AG04450 (cell line): ENCODE measurements at regions not wholly inside any gene's neighbourhood (a gene's known extent, or its start where the extent isn't known, plus 50 kb on each side); places are given as distances from the start of the nearest gene placed in this dataset.

Source experiments
- CTCF ChIA-PET: fragments of 300-600, 350-600 bp; formaldehyde crosslinking; extraction: SDS; loops from one replicate; lab custom pipeline; 2022; ENCODE audit warnings: antibody characterized with exemption, inconsistent platforms; lab: Charles Lee
- POLR2A ChIA-PET: fragments of 350-600 bp; formaldehyde crosslinking; extraction: SDS; loops from one replicate; lab custom pipeline; 2021; ENCODE audit warnings: antibody characterized with exemption, inconsistent platforms; lab: Yijun Ruan, JAX
- DNase-seq: peaks from one replicate; pipeline ENCODE4 v3.0.0-alpha.2; 2011; ENCODE audit warnings: low read depth, low spot score
- H3K27ac ChIP-seq: one replicate; pipeline ENCODE4 v1.5.1; 2012; ENCODE audit warnings: low read depth, low read length, control low read depth
- H3K27me3 ChIP-seq: one replicate; pipeline ENCODE4 v1.6.0; 2012; ENCODE audit warnings: low read length; ENCODE audit not compliant: control insufficient read depth, insufficient read depth
- H3K4me3 ChIP-seq: 2 replicates; pipeline ENCODE4 v1.5.1; 2011; ENCODE audit warnings: mild to moderate bottlenecking, low read depth, low read length, control low read depth
- H3K9me3 ChIP-seq: 2 replicates; pipeline ENCODE4 v1.5.1; 2012; ENCODE audit warnings: low read length; ENCODE audit not compliant: control insufficient read depth, insufficient read depth
- CTCF ChIP-seq: IDR thresholded peaks from 2 replicates; pipeline ENCODE4 v1.5.1; 2011; ENCODE audit warnings: low read depth, low read length, control low read depth, inconsistent platforms

GRCh38 chr20:12870588-12870987 is 138.2 kb upstream of the SPTLC3 start:
- no peak for TF ChIP-seq CTCF
- POLR2A ChIA-PET: no interaction called here
- Histone ChIP-seq H3K4me3 (no peak overlapping the region), H3K27ac (no peak overlapping the region), H3K9me3 (no peaks in the 10 kb centered on the region), H3K27me3 (no peaks in the 10 kb centered on the region)
- CTCF ChIA-PET: no interaction called here
- no peak for DNase-seq

GRCh38 chr20:12874933-12875332 is 133.8 kb upstream of the SPTLC3 start:
- no peak overlapping the region for H3K4me3 ChIP-seq
- CTCF ChIA-PET: no interaction called here
- H3K27me3 ChIP-seq: no peaks in the 10 kb centered on the region
- H3K9me3 ChIP-seq: no peaks in the 10 kb centered on the region
- H3K27ac ChIP-seq: no peak overlapping the region
- no peak for TF ChIP-seq CTCF
- POLR2A ChIA-PET: no interaction called here
- DNase-seq: no peak

GRCh38 chr20:12875510-12875909 is 133.3 kb upstream of the SPTLC3 start:
- Histone ChIP-seq H3K9me3 (no peaks in the 10 kb centered on the region), H3K27me3 (no peaks in the 10 kb centered on the region), H3K4me3 (no peak overlapping the region), H3K27ac (no peak overlapping the region)
- DNase-seq: no peak
- CTCF ChIA-PET: no interaction called here
- POLR2A ChIA-PET: no interaction called here
- TF ChIP-seq CTCF: no peak

GRCh38 chr20:12882832-12883506 is 125.8 kb upstream of the SPTLC3 start:
- Histone ChIP-seq H3K27ac (no peak overlapping the region), H3K27me3 (no peaks in the 10 kb centered on the region), H3K4me3 (no peak overlapping the region), H3K9me3 (no peaks in the 10 kb centered on the region)
- ChIA-PET POLR2A (no interaction called here), CTCF (interaction anchor here (0.8 kb wide), 1 partner anchor 89 kb away, joined by 3 read pairs; no protein-coding TSS in a partner anchor)
- DNase-seq: peak; percentile 7
- TF ChIP-seq CTCF: no peak

- DNase-seq: no peak
- TF ChIP-seq CTCF: no peak
- ChIA-PET POLR2A (no interaction called here), CTCF (interaction anchor here (0.7 to 0.8 kb wide), 2 partner anchors 42 to 89 kb away, joined by 3 read pairs; no protein-coding TSS in a partner anchor)
- H3K9me3 ChIP-seq: no peaks in the 10 kb centered on the region
- H3K27me3 ChIP-seq: no peaks in the 10 kb centered on the region
- no peak overlapping the region for H3K4me3 ChIP-seq
- no peak overlapping the region for H3K27ac ChIP-seq
Measured at GRCh38 chr20:12883507-12883885, 125.3 kb upstream of the SPTLC3 start.
